ENCODE measurements at regions not wholly inside any gene's neighbourhood (a gene's known extent, or its start where the extent isn't known, plus 50 kb on each side); places are given as distances from the start of the nearest gene placed in this dataset.

DNA sequence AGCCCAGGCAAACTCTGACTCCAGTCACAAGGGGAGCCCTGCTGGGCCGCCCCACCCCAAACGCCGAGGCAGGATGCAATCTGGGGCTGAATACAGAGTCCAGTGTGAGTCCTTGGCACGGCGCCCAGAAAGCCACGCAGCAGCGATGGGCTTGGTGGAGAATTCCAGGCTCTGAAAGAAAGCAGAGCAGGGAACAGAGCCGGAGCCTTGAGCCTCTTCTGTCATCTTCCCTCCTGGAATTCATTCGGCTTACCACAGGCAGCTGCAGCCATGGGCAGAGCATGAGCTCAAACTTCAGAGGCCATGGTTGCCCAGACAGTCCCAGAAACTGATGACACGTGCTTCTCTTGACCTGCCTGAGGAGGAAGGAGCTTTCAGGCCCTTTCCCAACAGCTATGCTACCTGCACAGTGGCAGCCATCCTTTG is 441.1 kb upstream of the JARID2 start:
- H3K36me3 Mint-ChIP-seq, result peaks cover 0 to 8% (median 0%) of the 10 kb centered on the region in 3 donors
- peaks cover 0 to 18% (median 8%) of the 10 kb centered on the region in 9 donors for H3K9me3 Mint-ChIP-seq
- no peak overlapping the region for H3K4me3 Mint-ChIP-seq
- DNase-seq (no peak), ATAC-seq (no peak)
- H3K27ac Mint-ChIP-seq, result no peak overlapping the region
- POLR2A ChIA-PET, result no interaction called here
- H3K27me3 Mint-ChIP-seq, result peaks cover 0 to 6% (median 5%) of the 10 kb centered on the region in 5 donors
- H3K4me1 Mint-ChIP-seq, result peaks cover 0 to 3% (median 1%) of the 10 kb centered on the region in 4 donors

- Mint-ChIP-seq H3K4me1 (peaks cover 0 to 3% (median 0%) of the 10 kb centered on the region in 4 donors), H3K27me3 (peaks cover 0 to 6% (median 2%) of the 10 kb centered on the region in 5 donors), H3K27ac (no peak overlapping the region), H3K36me3 (peaks cover 0 to 8% (median 0%) of the 10 kb centered on the region in 3 donors), H3K9me3 (peaks cover 0 to 18% (median 5%) of the 10 kb centered on the region in 9 donors), H3K4me3 (no peak overlapping the region)
- ATAC-seq (no peak), DNase-seq (no peak)
- POLR2A ChIA-PET, result no interaction called here
These were observed 439.8 kb upstream of the JARID2 start for GRCh38 chr6:14806101-14806500.

DNA sequence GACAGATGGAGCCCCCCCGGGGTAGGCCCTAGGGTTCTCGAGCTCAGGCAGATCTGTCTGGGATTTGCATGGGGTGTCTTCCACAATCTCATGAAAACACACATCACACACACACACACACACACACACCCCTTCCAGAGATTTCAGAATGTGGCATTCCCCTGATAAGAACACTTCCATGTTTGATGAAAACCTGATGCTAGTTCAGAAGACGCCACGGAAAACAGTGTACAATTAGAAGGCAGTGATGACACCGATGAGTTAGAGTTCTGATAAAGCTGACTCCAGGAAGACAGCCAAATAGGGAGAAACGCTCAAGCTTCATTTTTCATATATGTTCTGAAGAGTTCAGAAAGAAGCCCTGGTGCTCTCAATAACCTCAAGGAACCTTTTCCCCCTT is 438.7 kb upstream of the JARID2 start:
- Mint-ChIP-seq H3K4me1 (peaks cover 0 to 3% (median 0%) of the 10 kb centered on the region in 4 donors), H3K27ac (no peak overlapping the region), H3K9me3 (peaks cover 0 to 18% (median 5%) of the 10 kb centered on the region in 9 donors), H3K36me3 (peaks cover 0 to 8% (median 0%) of the 10 kb centered on the region in 3 donors), H3K4me3 (no peak overlapping the region), H3K27me3 (peaks cover 0 to 6% (median 2%) of the 10 kb centered on the region in 5 donors)
- POLR2A ChIA-PET, result interaction anchor here (0.6 kb wide), 1 partner anchor 12 kb away, joined by 5 read pairs; no protein-coding TSS in a partner anchor
- DNase-seq (no peak), ATAC-seq (no peak)

DNA sequence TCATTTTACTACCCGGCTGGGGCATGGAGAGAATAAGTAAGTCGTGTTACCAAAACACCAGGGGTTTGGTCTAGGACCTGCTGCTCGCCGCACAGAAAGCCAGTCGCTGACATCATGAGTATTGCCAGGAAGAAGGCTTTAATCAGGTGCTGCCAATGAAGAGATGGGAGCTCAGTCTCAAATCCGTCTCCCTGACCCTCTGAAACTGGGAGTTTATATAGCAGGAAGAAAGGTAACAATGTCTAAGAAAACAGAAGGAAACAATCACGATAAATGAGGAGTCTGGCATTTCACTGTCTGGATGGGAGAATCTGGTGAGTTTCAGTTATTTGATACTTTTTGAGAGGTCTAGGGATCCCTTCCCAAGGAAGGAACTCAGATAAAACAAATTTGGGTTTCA is 437.9 kb upstream of the JARID2 start:
- H3K9me3 Mint-ChIP-seq, result peaks cover 0 to 18% (median 5%) of the 10 kb centered on the region in 9 donors
- ATAC-seq (no peak), DNase-seq (no peak)
- POLR2A ChIA-PET, result no interaction called here
- no peak overlapping the region for H3K27ac Mint-ChIP-seq
- H3K4me3 Mint-ChIP-seq, result no peak overlapping the region
- peaks cover 0 to 6% (median 2%) of the 10 kb centered on the region in 5 donors for H3K27me3 Mint-ChIP-seq
- peaks cover 0 to 8% (median 0%) of the 10 kb centered on the region in 3 donors for H3K36me3 Mint-ChIP-seq
- peaks cover 0 to 3% (median 0%) of the 10 kb centered on the region in 4 donors for H3K4me1 Mint-ChIP-seq

DNA sequence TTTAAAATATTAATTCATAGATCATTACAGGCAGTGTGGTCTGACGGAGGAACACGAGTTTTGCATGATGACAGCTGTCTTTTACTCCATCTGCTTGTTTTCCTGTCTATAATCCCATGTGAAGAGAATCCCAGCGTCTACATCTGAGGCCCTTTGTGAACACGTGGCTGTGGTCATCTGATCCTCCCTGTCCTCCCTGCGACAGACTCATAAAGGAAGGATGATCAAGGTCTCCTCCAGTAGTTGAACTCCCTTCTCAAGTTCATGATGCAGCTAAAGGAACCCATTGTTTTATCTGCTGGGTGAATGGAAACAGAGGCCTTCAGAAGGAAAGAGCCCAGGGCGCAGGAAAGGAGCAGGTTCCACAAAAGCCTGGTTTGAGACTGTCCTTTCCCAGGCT is 435.8 kb upstream of the JARID2 start:
- Mint-ChIP-seq H3K4me3 (no peak overlapping the region), H3K4me1 (no peaks in the 10 kb centered on the region), H3K27me3 (no peaks in the 10 kb centered on the region), H3K36me3 (peaks cover 0 to 8% (median 0%) of the 10 kb centered on the region in 3 donors), H3K9me3 (peaks cover 0 to 18% (median 5%) of the 10 kb centered on the region in 9 donors), H3K27ac (no peak overlapping the region)
- ATAC-seq, result no peak
- DNase-seq, result no peak
- POLR2A ChIA-PET, result no interaction called here

DNA sequence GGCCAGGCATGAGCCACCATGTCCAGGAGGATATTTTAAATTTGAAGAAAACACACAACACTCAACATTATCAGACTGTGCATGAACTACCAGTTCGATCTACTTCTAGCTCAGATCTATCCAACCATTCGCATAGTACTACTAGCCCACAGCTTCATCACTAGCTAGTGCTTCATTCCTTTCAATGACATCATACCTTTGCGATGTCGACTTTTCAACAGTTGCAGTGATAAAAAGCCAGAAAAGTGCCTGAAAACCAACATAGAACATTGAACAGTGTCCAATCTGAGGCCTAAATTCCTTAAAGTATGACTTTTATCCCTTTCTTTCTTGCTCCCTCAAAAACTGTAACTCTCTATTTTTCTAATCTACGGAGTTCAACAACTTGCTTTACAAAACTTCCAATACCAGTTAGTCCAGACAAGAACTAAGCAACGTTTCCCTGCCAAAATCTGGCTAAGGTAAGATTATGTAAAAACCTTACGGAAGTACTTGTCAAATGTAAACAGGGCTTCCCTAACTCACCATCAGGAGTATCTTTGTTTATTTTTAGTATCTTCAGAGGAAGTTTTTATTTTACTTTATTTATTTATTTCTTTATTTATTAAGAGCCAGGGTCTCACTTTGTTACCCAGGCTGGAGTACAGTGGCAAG is 434.0 kb upstream of the JARID2 start:
- Mint-ChIP-seq H3K4me3 (no peak overlapping the region), H3K36me3 (peaks cover 0 to 8% (median 0%) of the 10 kb centered on the region in 3 donors), H3K27ac (peak overlapping the region in 1 of 10 donors; percentile 21), H3K9me3 (peaks cover 0 to 15% (median 5%) of the 10 kb centered on the region in 9 donors), H3K27me3 (no peaks in the 10 kb centered on the region), H3K4me1 (no peaks in the 10 kb centered on the region)
- ATAC-seq (no peak), DNase-seq (no peak)
- POLR2A ChIA-PET, result no interaction called here

- H3K27me3 Mint-ChIP-seq, result no peaks in the 10 kb centered on the region
These were observed 431.9 kb upstream of the JARID2 start for GRCh38 chr6:14814016-14814415.

GRCh38 chr6:14816116-14816859 is 429.6 kb upstream of the JARID2 start:
- H3K36me3 Mint-ChIP-seq, result no peaks in the 10 kb centered on the region
- ATAC-seq (no peak), DNase-seq (no peak)
- H3K27ac Mint-ChIP-seq, result no peak overlapping the region
- POLR2A ChIA-PET, result no interaction called here
- no peak overlapping the region for H3K4me3 Mint-ChIP-seq
- H3K4me1 Mint-ChIP-seq, result peaks cover 0 to 2% (median 0%) of the 10 kb centered on the region in 4 donors
- H3K9me3 Mint-ChIP-seq, result no peaks in the 10 kb centered on the region
- peaks cover 0 to 3% (median 0%) of the 10 kb centered on the region in 5 donors for H3K27me3 Mint-ChIP-seq

More at GRCh38 chr6:14814016-14814415, 431.9 kb upstream of the JARID2 start:
- H3K36me3 Mint-ChIP-seq, result no peaks in the 10 kb centered on the region
- H3K9me3 Mint-ChIP-seq, result no peaks in the 10 kb centered on the region
- H3K4me3 Mint-ChIP-seq, result no peak overlapping the region
- H3K27ac Mint-ChIP-seq, result peak overlapping the region in 1 of 10 donors; percentile 23
- no peak for DNase-seq
- POLR2A ChIA-PET, result no interaction called here
- no peak for ATAC-seq
- peaks cover 0 to 2% (median 0%) of the 10 kb centered on the region in 4 donors for H3K4me1 Mint-ChIP-seq

DNA sequence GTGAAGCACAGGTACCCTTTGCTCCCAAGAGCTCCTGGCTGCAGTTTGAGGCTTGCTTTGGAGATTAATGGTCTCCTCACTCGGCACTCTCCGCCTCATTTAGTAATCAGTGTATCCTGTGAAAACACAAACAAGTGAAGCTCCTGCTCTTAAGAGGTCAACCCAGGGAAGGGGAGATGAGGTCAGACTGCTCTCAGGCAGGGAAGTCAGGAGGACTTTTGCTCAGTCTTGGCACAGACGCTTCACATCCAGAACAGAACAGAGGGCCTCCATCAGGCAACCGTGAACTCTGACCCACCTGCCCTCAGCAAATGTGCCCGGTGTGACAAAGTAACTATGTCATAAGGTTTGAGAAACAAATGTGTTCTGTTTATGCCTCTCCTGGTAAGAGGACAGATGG is 428.8 kb upstream of the JARID2 start:
- POLR2A ChIA-PET, result no interaction called here
- no peak for ATAC-seq
- Mint-ChIP-seq H3K9me3 (no peaks in the 10 kb centered on the region), H3K27me3 (peaks cover 0 to 3% (median 0%) of the 10 kb centered on the region in 5 donors), H3K4me1 (peaks cover 0 to 2% (median 0%) of the 10 kb centered on the region in 4 donors), H3K27ac (peak overlapping the region in 2 of 10 donors; percentile 12 to 60), H3K4me3 (no peak overlapping the region), H3K36me3 (no peaks in the 10 kb centered on the region)
- DNase-seq, result no peak

GRCh38 chr6:14818422-14818884 is 427.4 kb upstream of the JARID2 start:
- Mint-ChIP-seq H3K9me3 (no peaks in the 10 kb centered on the region), H3K4me3 (no peak overlapping the region), H3K27ac (no peak overlapping the region), H3K27me3 (peaks cover 0 to 3% (median 0%) of the 10 kb centered on the region in 5 donors), H3K36me3 (no peaks in the 10 kb centered on the region), H3K4me1 (peaks cover 0 to 2% (median 0%) of the 10 kb centered on the region in 4 donors)
- DNase-seq (no peak), ATAC-seq (no peak)
- POLR2A ChIA-PET, result interaction anchor here (0.9 kb wide), 1 partner anchor 14 kb away, joined by 3 read pairs; no protein-coding TSS in a partner anchor

DNA sequence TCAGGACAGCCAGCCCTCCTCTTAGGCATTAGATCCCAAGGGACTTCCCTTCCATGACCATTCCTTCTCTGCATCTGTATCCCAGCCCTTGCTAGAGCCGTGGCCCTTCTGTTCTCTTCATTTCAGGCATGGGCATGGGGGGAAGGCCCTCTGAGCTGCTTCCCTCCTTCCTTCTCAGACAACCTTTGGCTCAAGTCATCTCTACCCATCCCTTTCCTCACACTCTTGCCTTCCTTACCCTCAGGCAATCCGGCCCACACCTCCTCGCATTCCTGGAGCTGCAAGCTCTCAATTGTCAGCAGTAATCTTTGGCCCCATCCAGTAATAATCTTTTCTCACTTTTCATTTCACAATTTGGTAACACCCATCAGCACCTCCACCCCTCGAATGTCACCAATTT is 426.9 kb upstream of the JARID2 start:
- DNase-seq (no peak), ATAC-seq (no peak)
- Mint-ChIP-seq H3K4me3 (no peak overlapping the region), H3K27me3 (peaks cover 0 to 3% (median 0%) of the 10 kb centered on the region in 5 donors), H3K4me1 (peaks cover 0 to 2% (median 0%) of the 10 kb centered on the region in 4 donors), H3K36me3 (no peaks in the 10 kb centered on the region), H3K9me3 (no peaks in the 10 kb centered on the region), H3K27ac (no peak overlapping the region)
- POLR2A ChIA-PET, result interaction anchor here (0.9 kb wide), 1 partner anchor 13 kb away, joined by 3 read pairs; no protein-coding TSS in a partner anchor

DNA sequence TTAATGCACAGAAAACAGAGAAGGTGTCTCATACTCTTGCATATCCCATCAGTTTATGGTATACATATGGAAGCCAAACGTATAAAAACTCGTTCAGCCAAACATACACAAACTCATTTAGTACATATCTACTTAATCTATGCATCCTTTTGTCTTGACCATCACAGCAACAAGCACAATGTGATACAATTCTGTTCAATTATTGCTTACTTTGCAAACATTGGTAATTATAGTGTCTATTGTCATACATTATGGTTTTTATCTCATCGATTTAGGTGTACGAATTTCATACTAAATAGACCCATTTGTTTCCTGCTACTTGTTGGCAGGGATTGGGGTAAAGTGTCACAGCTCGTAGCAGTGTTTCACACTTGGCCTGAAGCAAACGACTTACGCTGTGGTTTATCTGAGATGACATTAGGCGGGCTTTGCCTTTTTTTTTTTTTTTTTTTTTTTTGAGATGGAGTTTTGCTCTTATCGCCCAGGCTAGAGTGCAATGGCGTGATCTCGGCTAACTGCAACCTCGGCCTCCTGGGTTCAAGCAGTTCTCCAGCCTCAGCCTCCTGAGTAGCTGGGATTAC is 425.9 kb upstream of the JARID2 start:
- POLR2A ChIA-PET, result no interaction called here
- Mint-ChIP-seq H3K4me1 (peaks cover 0 to 2% (median 0%) of the 10 kb centered on the region in 4 donors), H3K9me3 (no peaks in the 10 kb centered on the region), H3K27me3 (peaks cover 0 to 6% (median 0%) of the 10 kb centered on the region in 5 donors), H3K4me3 (no peak overlapping the region), H3K27ac (no peak overlapping the region), H3K36me3 (no peaks in the 10 kb centered on the region)
- DNase-seq (no peak), ATAC-seq (no peak)

All from naive thymus-derived CD8-positive, alpha-beta T cell (primary cell).